Effector memory CD4-positive, alpha-beta T cell (primary cell): ENCODE measurements at regions not wholly inside any gene's neighbourhood (a gene's known extent, or its start where the extent isn't known, plus 50 kb on each side); places are given as distances from the start of the nearest gene placed in this dataset.

Source experiments
- DNase-seq, 3 donors: peaks; one replicate each; pipeline ENCODE4 v3.0.0-alpha.2; 2020
- H3K27ac ChIP-seq: 2 replicates; pipeline ENCODE4 v1.7.0; 2013; ENCODE audit warnings: mild to moderate bottlenecking, low read length, moderate library complexity; ENCODE audit not compliant: insufficient read depth, poor library complexity, severe bottlenecking
- H3K27me3 ChIP-seq: replicated peaks from 2 replicates; pipeline ENCODE4 v1.7.0; 2013; ENCODE audit warnings: mild to moderate bottlenecking, low read length; ENCODE audit not compliant: insufficient read depth, control insufficient read depth, poor library complexity, severe bottlenecking
- H3K36me3 ChIP-seq: 2 replicates; pipeline ENCODE4 v1.7.0; 2013; ENCODE audit warnings: mild to moderate bottlenecking, low read length, moderate library complexity; ENCODE audit not compliant: control insufficient read depth, insufficient read depth
- H3K4me1 ChIP-seq: 2 replicates; pipeline ENCODE4 v1.7.0; 2013; ENCODE audit warnings: low read length, mild to moderate bottlenecking; ENCODE audit not compliant: control insufficient read depth, insufficient read depth, poor library complexity, severe bottlenecking
- H3K4me3 ChIP-seq: 2 replicates; pipeline ENCODE4 v1.7.0; 2013; ENCODE audit warnings: low read length, low read depth, mild to moderate bottlenecking; ENCODE audit not compliant: insufficient read depth, poor library complexity, severe bottlenecking
- H3K9me3 ChIP-seq: 2 replicates; pipeline ENCODE4 v1.7.0; 2013; ENCODE audit warnings: mild to moderate bottlenecking, low read length, moderate library complexity; ENCODE audit not compliant: control insufficient read depth

- no peaks in the 10 kb centered on the region for H3K9me3 ChIP-seq
- no peaks in the 10 kb centered on the region for H3K27me3 ChIP-seq
- no peaks in the 10 kb centered on the region for H3K36me3 ChIP-seq
- DNase-seq = no peak
- no peak overlapping the region for H3K27ac ChIP-seq
- no peaks in the 10 kb centered on the region for H3K4me1 ChIP-seq
- no peak overlapping the region for H3K4me3 ChIP-seq
These were observed 439.2 kb downstream of the C6orf118 start for GRCh38 chr6:164870164-164870563.

DNA sequence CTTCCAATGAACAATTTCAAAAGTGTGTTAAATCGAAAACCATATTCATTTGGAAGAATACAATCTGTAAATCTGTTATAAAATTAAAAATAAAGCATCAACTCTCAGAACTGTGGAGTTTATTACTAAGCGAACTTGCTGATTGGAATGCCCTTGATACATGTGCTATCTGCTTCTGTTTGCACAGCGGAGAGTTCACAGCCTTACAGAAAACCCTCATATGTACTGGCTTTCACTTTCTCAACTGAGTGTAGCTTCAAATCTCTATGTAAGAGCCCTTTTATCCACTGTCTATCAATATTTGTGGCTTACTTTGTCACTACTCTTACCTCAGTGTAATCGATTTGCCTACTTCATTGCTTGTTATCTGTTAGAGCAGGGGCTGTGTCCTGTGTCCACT, 447.4 kb downstream of the C6orf118 start:
- Histone ChIP-seq H3K27ac (no peak overlapping the region), H3K9me3 (no peaks in the 10 kb centered on the region), H3K4me3 (no peak overlapping the region), H3K36me3 (no peaks in the 10 kb centered on the region), H3K4me1 (no peaks in the 10 kb centered on the region), H3K27me3 (no peaks in the 10 kb centered on the region)
- no peak for DNase-seq

DNA sequence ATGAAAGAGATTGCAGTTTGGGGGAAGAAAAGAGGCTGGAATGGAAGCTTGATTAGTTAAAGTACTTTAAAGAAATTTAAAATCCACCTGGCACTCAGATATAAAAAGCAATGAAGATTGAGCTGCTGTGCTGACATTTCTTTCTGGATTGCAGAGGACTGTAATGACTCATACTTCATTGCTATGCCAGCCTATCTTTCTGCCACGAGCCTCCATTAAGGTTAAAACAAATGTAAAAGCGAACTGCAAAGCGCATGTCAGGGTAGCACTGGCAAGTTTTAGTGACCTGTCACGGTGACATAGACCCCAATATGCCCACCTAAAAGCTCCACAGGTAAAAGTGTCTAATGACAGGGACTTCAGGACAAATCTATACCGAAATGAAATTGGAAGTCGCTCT, 449.6 kb downstream of the C6orf118 start:
- DNase-seq = no peak
- Histone ChIP-seq H3K36me3 (no peaks in the 10 kb centered on the region), H3K4me1 (no peaks in the 10 kb centered on the region), H3K27ac (no peak overlapping the region), H3K4me3 (no peak overlapping the region), H3K9me3 (no peaks in the 10 kb centered on the region), H3K27me3 (no peaks in the 10 kb centered on the region)

- Histone ChIP-seq H3K36me3 (no peaks in the 10 kb centered on the region), H3K9me3 (no peaks in the 10 kb centered on the region), H3K4me1 (no peaks in the 10 kb centered on the region), H3K27ac (no peak overlapping the region), H3K4me3 (no peak overlapping the region), H3K27me3 (no peaks in the 10 kb centered on the region)
- no peak for DNase-seq
These were observed 453.3 kb downstream of the C6orf118 start for GRCh38 chr6:164856138-164856537.

DNA sequence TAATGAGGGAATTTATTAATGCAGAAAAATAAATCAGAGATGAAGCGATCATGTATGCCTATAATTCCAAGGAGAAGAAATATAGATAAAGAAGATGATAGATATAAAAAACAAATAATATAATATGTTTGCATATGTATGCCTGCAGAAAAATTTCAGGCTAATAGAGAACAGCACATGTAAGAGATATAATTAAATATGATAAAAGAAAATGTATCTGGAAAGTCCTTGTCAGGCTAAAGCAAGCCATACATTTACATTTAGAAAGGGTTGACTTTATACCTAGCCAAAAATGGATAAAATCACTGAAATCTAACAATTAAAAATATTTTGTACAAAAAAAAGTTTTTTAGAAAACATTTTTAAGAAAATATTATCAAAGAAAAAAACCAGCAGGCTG, 454.1 kb downstream of the C6orf118 start:
- Histone ChIP-seq H3K4me3 (no peak overlapping the region), H3K27me3 (no peaks in the 10 kb centered on the region), H3K4me1 (no peaks in the 10 kb centered on the region), H3K36me3 (no peaks in the 10 kb centered on the region), H3K27ac (no peak overlapping the region), H3K9me3 (no peaks in the 10 kb centered on the region)
- DNase-seq = no peak

DNA sequence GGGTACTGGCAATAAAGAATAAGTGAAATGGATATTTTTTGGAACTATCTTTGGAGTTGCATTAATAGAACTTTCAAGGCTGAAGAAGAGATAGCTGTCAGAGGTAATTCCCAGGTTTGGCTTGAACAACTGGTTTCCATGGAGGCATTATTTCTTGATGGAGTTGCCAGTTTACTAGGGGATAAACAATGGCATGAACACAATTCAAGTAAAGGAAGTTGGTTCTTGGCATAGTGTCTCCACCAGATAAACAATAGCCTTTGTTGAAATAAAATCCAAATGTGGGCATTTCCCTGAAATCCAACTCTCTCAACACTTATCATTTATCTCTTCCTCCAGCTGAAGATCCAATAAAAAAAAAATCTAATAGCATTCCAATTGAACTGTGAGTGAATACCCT, 454.9 kb downstream of the C6orf118 start:
- no peak for DNase-seq
- H3K27me3 ChIP-seq = no peaks in the 10 kb centered on the region
- H3K4me3 ChIP-seq = no peak overlapping the region
- no peaks in the 10 kb centered on the region for H3K9me3 ChIP-seq
- no peak overlapping the region for H3K27ac ChIP-seq
- no peaks in the 10 kb centered on the region for H3K36me3 ChIP-seq
- H3K4me1 ChIP-seq = no peaks in the 10 kb centered on the region

GRCh38 chr6:164845773-164846172, 463.6 kb downstream of the C6orf118 start:
- DNase-seq = no peak
- Histone ChIP-seq H3K27ac (no peak overlapping the region), H3K9me3 (peaks cover 3% of the 10 kb centered on the region), H3K4me3 (no peak overlapping the region), H3K4me1 (no peaks in the 10 kb centered on the region), H3K27me3 (no peaks in the 10 kb centered on the region), H3K36me3 (no peaks in the 10 kb centered on the region)

GRCh38 chr6:164842085-164842484, 467.3 kb downstream of the C6orf118 start:
- Histone ChIP-seq H3K4me3 (no peak overlapping the region), H3K27ac (no peak overlapping the region), H3K27me3 (no peaks in the 10 kb centered on the region), H3K36me3 (no peaks in the 10 kb centered on the region), H3K9me3 (no peaks in the 10 kb centered on the region), H3K4me1 (no peaks in the 10 kb centered on the region)
- DNase-seq = no peak

GRCh38 chr6:164838068-164838615, 471.3 kb downstream of the C6orf118 start:
- H3K9me3 ChIP-seq = no peaks in the 10 kb centered on the region
- no peaks in the 10 kb centered on the region for H3K27me3 ChIP-seq
- DNase-seq = no peak
- no peaks in the 10 kb centered on the region for H3K4me1 ChIP-seq
- H3K4me3 ChIP-seq = no peak overlapping the region
- no peak overlapping the region for H3K27ac ChIP-seq
- no peaks in the 10 kb centered on the region for H3K36me3 ChIP-seq

DNA sequence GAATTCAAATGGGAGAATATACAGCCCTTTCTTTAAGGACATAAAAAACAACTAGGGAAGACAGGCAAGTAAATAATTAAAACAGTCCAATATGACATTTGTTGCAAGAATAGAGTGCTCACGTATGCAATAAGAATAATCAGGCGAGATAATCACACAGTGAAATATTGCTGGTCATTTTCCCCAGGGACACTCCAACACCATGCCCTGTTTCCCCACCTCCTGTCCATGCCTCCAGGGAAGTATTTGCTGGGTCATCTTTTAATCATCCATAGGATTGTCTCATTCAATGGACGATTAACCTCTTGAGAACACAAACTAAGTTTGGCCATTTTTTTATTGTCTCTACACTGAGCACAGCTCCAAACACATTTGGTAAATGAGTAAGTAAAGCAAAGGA, 472.9 kb downstream of the C6orf118 start:
- Histone ChIP-seq H3K9me3 (no peaks in the 10 kb centered on the region), H3K27me3 (no peaks in the 10 kb centered on the region), H3K4me1 (no peaks in the 10 kb centered on the region), H3K36me3 (no peaks in the 10 kb centered on the region), H3K27ac (no peak overlapping the region), H3K4me3 (no peak overlapping the region)
- DNase-seq = no peak

DNA sequence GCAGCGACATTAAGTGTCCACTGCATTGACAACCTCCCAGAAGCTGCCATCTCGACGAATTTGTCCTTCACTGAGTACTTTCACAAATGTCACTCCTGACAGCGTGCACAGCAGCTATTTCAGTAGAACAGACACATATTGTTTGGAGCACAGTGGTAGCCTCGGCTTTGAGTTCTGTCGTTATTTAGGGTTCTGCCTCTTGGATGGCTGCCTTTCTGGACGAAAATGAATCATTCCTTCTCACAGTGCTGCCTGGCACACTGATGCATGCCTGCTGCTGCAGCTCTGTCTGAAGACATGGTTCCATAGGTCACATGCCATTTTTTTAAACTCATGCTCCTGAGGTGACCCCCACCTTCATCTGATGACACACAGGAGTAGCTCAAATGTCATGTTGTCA, 477.0 kb downstream of the C6orf118 start:
- H3K27me3 ChIP-seq = no peaks in the 10 kb centered on the region
- no peak overlapping the region for H3K27ac ChIP-seq
- no peak overlapping the region for H3K4me3 ChIP-seq
- no peaks in the 10 kb centered on the region for H3K36me3 ChIP-seq
- no peaks in the 10 kb centered on the region for H3K9me3 ChIP-seq
- H3K4me1 ChIP-seq = no peaks in the 10 kb centered on the region
- DNase-seq = no peak
